Endothelial cell of umbilical vein (primary cell): ENCODE measurements at regions not wholly inside any gene's neighbourhood (a gene's known extent, or its start where the extent isn't known, plus 50 kb on each side); places are given as distances from the start of the nearest gene placed in this dataset.

ENCODE experiments used
- BruUV-seq: library from RNA; stranded (reverse); fragments of 400-500 nt; replicated peaks from 2 replicates; lab custom pipeline; 2021; lab: Mats Ljungman, UMichigan
- CTCF ChIA-PET: fragments of 300-600, 350-600 bp; sonication (Branson Sonifier 250); formaldehyde crosslinking; loops from one replicate; lab custom pipeline; 2021; ENCODE audit warnings: antibody characterized with exemption, inconsistent platforms; lab: Charles Lee
- POLR2A ChIA-PET: fragments of 300-600, 350-600 bp; sonication (Branson Sonifier 250); formaldehyde crosslinking; loops from one replicate; lab custom pipeline; 2021; ENCODE audit warnings: antibody characterized with exemption, inconsistent platforms; lab: Charles Lee
- DNase-seq: peaks from one replicate; pipeline ENCODE4 v3.0.0-alpha.2; 2011; ENCODE audit warnings: low read depth, low spot score
- FAIRE-seq: peaks from 2 replicates; lab custom pipeline; 2011; peaks lifted over from hg19 to GRCh38; lab: Jason Lieb, UNC
- H2AFZ ChIP-seq: 2 replicates; pipeline ENCODE4 v1.6.0; 2012; ENCODE audit warnings: low read depth, low read length, control low read depth, inconsistent platforms
- H3K27ac ChIP-seq: 2 replicates; pipeline ENCODE4 v1.5.1; 2011; ENCODE audit warnings: low read depth, mild to moderate bottlenecking, control low read depth, low read length, moderate library complexity; ENCODE audit not compliant: insufficient read depth
- H3K27me3 ChIP-seq, 2 experiments: 2 replicates each; pipeline versions ENCODE4 v1.6.0 to v1.6.1; 2011; ENCODE audit warnings: low read length in 2 of 2, mixed read lengths in 1 of 2; ENCODE audit not compliant: control insufficient read depth in 2 of 2, insufficient read depth in 2 of 2
- H3K36me3 ChIP-seq, 2 experiments: 2 replicates in 1 of 2; 3 replicates in 1 of 2; pipeline ENCODE4 v1.5.1; 2011; ENCODE audit warnings: low read length in 2 of 2, mild to moderate bottlenecking in 1 of 2, moderate library complexity in 1 of 2; ENCODE audit not compliant: control insufficient read depth in 2 of 2, insufficient read depth in 2 of 2; ENCODE audit errors: extremely low read depth in 1 of 2
- H3K4me1 ChIP-seq: 3 replicates; pipeline ENCODE4 v1.5.1; 2011; ENCODE audit warnings: mild to moderate bottlenecking, low read length; ENCODE audit not compliant: control insufficient read depth, insufficient read depth; ENCODE audit errors: extremely low read depth
- H3K4me2 ChIP-seq: 2 replicates; pipeline ENCODE4 v1.6.1; 2011; ENCODE audit warnings: low read length, control low read depth, mixed read lengths; ENCODE audit not compliant: insufficient read depth
- H3K4me3 ChIP-seq, 3 experiments: fragments of 200-600 bp in 1 of 3; sonication (generic), shearing (Covaris generic) in 1 of 3; replicated peaks in 1 of 3; 2 replicates each; pipeline ENCODE4 v1.5.1; 2011 to 2016; ENCODE audit warnings: control low read depth in 3 of 3, low read length in 3 of 3, mild to moderate bottlenecking in 2 of 3, inconsistent platforms in 1 of 3, low read depth in 1 of 3, moderate library complexity in 1 of 3; ENCODE audit not compliant: insufficient read depth in 1 of 3
- H3K79me2 ChIP-seq: 2 replicates; pipeline ENCODE4 v1.6.0; 2012; ENCODE audit warnings: low read length, inconsistent platforms; ENCODE audit not compliant: control insufficient read depth, insufficient read depth
- H3K9ac ChIP-seq: replicated peaks from 2 replicates; pipeline ENCODE3; 2011; ENCODE audit warnings: low read length, control low read depth; ENCODE audit not compliant: insufficient read depth; ENCODE audit errors: extremely low read depth
- H3K9me1 ChIP-seq: replicated peaks from 3 replicates; pipeline ENCODE4 v1.6.0; 2011; ENCODE audit warnings: mild to moderate bottlenecking, low read length; ENCODE audit not compliant: control insufficient read depth, insufficient read depth; ENCODE audit errors: extremely low read depth
- H3K9me3 ChIP-seq: replicated peaks from 2 replicates; pipeline ENCODE4 v1.5.1; 2012; ENCODE audit warnings: low read length, inconsistent platforms; ENCODE audit not compliant: control insufficient read depth, insufficient read depth
- H4K20me1 ChIP-seq: replicated peaks from 2 replicates; pipeline ENCODE3; 2011; ENCODE audit warnings: mild to moderate bottlenecking, low read length; ENCODE audit not compliant: control insufficient read depth, insufficient read depth; ENCODE audit errors: extremely low read depth
- CTCF ChIP-seq, 2 donors: IDR thresholded peaks; 1 replicate in 1 of 2; 2 replicates in 1 of 2; pipeline ENCODE4 v1.5.1; 2011; ENCODE audit warnings: low read length in 2 of 2, mild to moderate bottlenecking in 2 of 2, moderate library complexity in 2 of 2, control low read depth in 1 of 2, inconsistent platforms in 1 of 2, low read depth in 1 of 2; ENCODE audit not compliant: insufficient read depth in 1 of 2; ENCODE audit errors: extremely low read depth in 1 of 2
- EZH2 ChIP-seq: IDR thresholded peaks from 2 replicates; pipeline ENCODE4 v1.6.1; 2012; ENCODE audit warnings: borderline replicate concordance, low read depth, mild to moderate bottlenecking, moderate library complexity, low read length, inconsistent platforms; ENCODE audit not compliant: severe bottlenecking
- FOS ChIP-seq: IDR thresholded peaks from 2 replicates; pipeline ENCODE4 v1.6.1; 2011; ENCODE audit warnings: mild to moderate bottlenecking, low read length, moderate library complexity, borderline replicate concordance; ENCODE audit not compliant: insufficient read depth
- GATA2 ChIP-seq: IDR thresholded peaks from 2 replicates; pipeline ENCODE4 v1.7.0; 2011; ENCODE audit warnings: low read depth, mild to moderate bottlenecking, moderate library complexity, mixed read lengths, low read length; ENCODE audit not compliant: insufficient read length, insufficient read depth
- JUN ChIP-seq: IDR thresholded peaks from 2 replicates; pipeline ENCODE4 v1.6.1; 2011; ENCODE audit warnings: borderline replicate concordance, low read depth; ENCODE audit not compliant: insufficient read length, insufficient read depth
- MAX ChIP-seq: IDR thresholded peaks from 2 replicates; pipeline ENCODE4 v1.6.1; 2011; ENCODE audit not compliant: insufficient read depth, insufficient read length
- MYC ChIP-seq: IDR thresholded peaks from one replicate; pipeline ENCODE4 v1.6.1; 2011; ENCODE audit warnings: mild to moderate bottlenecking, low read depth, low read length
- POLR2A ChIP-seq: IDR thresholded peaks from 2 replicates; pipeline ENCODE4 v1.6.1; 2012; ENCODE audit warnings: low read depth, mild to moderate bottlenecking, control low read depth, low read length
- POLR2AphosphoS5 ChIP-seq: IDR thresholded peaks from 2 replicates; pipeline ENCODE4 v1.6.1; 2012; ENCODE audit warnings: low read depth, mild to moderate bottlenecking, control low read depth, low read length, moderate library complexity; ENCODE audit not compliant: insufficient read depth
- dilution Hi-C: fragments of 300-500 bp; cut with MboI; formaldehyde crosslinking; loops from one replicate; pipeline ENCODE4 v1.15.0; 2019; ENCODE audit warnings: low sequenced_read_pairs; ENCODE audit not compliant: extremely low pct_ligation_motif_present
- intact Hi-C: fragments of 100-400 bp; cut with micrococcal nuclease; formaldehyde crosslinking; loops from one replicate; pipeline ENCODE4 v1.10.0; 2022

GRCh38 chrX:93332329-93332728 is 341.0 kb downstream of the NAP1L3 start:
- intact Hi-C loops (no loop called here), dilution Hi-C loops (no loop called here)
- Histone ChIP-seq H2AFZ (no peak overlapping the region), H4K20me1 (no peaks in the 10 kb centered on the region), H3K4me3 (no peak overlapping the region), H3K4me1 (no peaks in the 10 kb centered on the region), H3K4me2 (no peak overlapping the region), H3K79me2 (no peaks in the 10 kb centered on the region), H3K9me3 (no peaks in the 10 kb centered on the region), H3K36me3 (no peaks in the 10 kb centered on the region), H3K9ac (no peak overlapping the region), H3K27ac (no peak overlapping the region), H3K9me1 (no peaks in the 10 kb centered on the region), H3K27me3 (no peaks in the 10 kb centered on the region)
- no TSS peak for BruUV-seq
- ChIA-PET POLR2A (no interaction called here), CTCF (no interaction called here)
- DNase-seq (no peak), FAIRE-seq (no peak)
- TF ChIP-seq FOS (no peak), MAX (no peak), POLR2A (no peak), CTCF (IDR thresholded peaks at IDR 0.05; ENCODE audit: extremely low read depth in 1 of 2, insufficient read depth in 1 of 2, low read depth in 1 of 2, low read length in 2 of 2) (no peak), JUN (no peak)

GRCh38 chrX:93322110-93322509 is 351.3 kb downstream of the NAP1L3 start:
- H3K4me1 ChIP-seq = no peaks in the 10 kb centered on the region
- H3K36me3 ChIP-seq = no peaks in the 10 kb centered on the region
- H3K9ac ChIP-seq = no peak overlapping the region
- POLR2A ChIA-PET = no interaction called here
- H3K9me3 ChIP-seq = no peaks in the 10 kb centered on the region
- no peak for DNase-seq
- H2AFZ ChIP-seq = no peak overlapping the region
- dilution Hi-C loops = no loop called here
- H3K79me2 ChIP-seq = no peaks in the 10 kb centered on the region
- intact Hi-C loops = no loop called here
- H3K27me3 ChIP-seq = no peaks in the 10 kb centered on the region
- no TSS peak for BruUV-seq
- H4K20me1 ChIP-seq = no peaks in the 10 kb centered on the region
- CTCF ChIA-PET = no interaction called here
- no peak overlapping the region for H3K27ac ChIP-seq
- FAIRE-seq = no peak
- no peak overlapping the region for H3K4me2 ChIP-seq
- no peak for TF ChIP-seq FOS
- TF ChIP-seq MAX = no peak
- TF ChIP-seq EZH2 = no peak
- TF ChIP-seq JUN = no peak
- no peak for TF ChIP-seq MYC
- no peak for TF ChIP-seq GATA2
- TF ChIP-seq POLR2A = no peak
- TF ChIP-seq POLR2AphosphoS5 = no peak
- no peak for TF ChIP-seq CTCF (IDR thresholded peaks at IDR 0.05; ENCODE audit: extremely low read depth in 1 of 2, insufficient read depth in 1 of 2, low read depth in 1 of 2, low read length in 2 of 2)
- no peak overlapping the region for H3K4me3 ChIP-seq
- no peaks in the 10 kb centered on the region for H3K9me1 ChIP-seq
